ENCODE measurements at regions not wholly inside any gene's neighbourhood (a gene's known extent, or its start where the extent isn't known, plus 50 kb on each side); places are given as distances from the start of the nearest gene placed in this dataset.

- TF ChIP-seq EZH2 (IDR thresholded peaks at IDR 0.05; ENCODE audit: borderline replicate concordance, low read length) (no peak), CTCF (IDR thresholded peaks at IDR 0.05; ENCODE audit: low read length) (no peak)
These were observed 1737.7 kb upstream of the WWC1 start for GRCh38 chr5:166553778-166554177.
